Loucy (cell line): ENCODE measurements at regions not wholly inside any gene's neighbourhood (a gene's known extent, or its start where the extent isn't known, plus 50 kb on each side); places are given as distances from the start of the nearest gene placed in this dataset.

Source experiments
- H2AFZ ChIP-seq: fragments of 200-600 bp; sonication (generic); 2 replicates; pipeline ENCODE4 v1.6.0; 2016; ENCODE audit warnings: antibody characterized with exemption, mild to moderate bottlenecking, low read length, moderate library complexity
- H3F3A ChIP-seq: fragments of 200-600 bp; 2 replicates; pipeline ENCODE4 v1.6.0; 2016; ENCODE audit warnings: antibody characterized with exemption, low read depth, mild to moderate bottlenecking
- H3K27me3 ChIP-seq: fragments of 200-600 bp; sonication (generic); 2 replicates; pipeline ENCODE4 v1.6.1; 2014; ENCODE audit warnings: low read length, mild to moderate bottlenecking; ENCODE audit not compliant: insufficient read depth, poor library complexity, severe bottlenecking
- H3K36me3 ChIP-seq: fragments of 200-600 bp; sonication (generic); 2 replicates; pipeline ENCODE4 v1.6.1; 2016; ENCODE audit warnings: low read length; ENCODE audit not compliant: insufficient read depth
- H3K4me1 ChIP-seq: fragments of 200-600 bp; sonication (generic); 2 replicates; pipeline ENCODE4 v1.5.1; 2014; ENCODE audit warnings: low read length, mild to moderate bottlenecking; ENCODE audit not compliant: insufficient read depth, poor library complexity, severe bottlenecking
- H3K4me2 ChIP-seq: fragments of 200-600 bp; sonication (generic); 2 replicates; pipeline ENCODE4 v1.6.0; 2014; ENCODE audit warnings: antibody characterized with exemption, low read length, low read depth, mild to moderate bottlenecking; ENCODE audit not compliant: poor library complexity, severe bottlenecking
- H3K4me3 ChIP-seq: fragments of 200-600 bp; sonication (generic); 2 replicates; pipeline ENCODE4 v1.5.1; 2014; ENCODE audit warnings: low read length, mild to moderate bottlenecking, mixed read lengths; ENCODE audit not compliant: poor library complexity, severe bottlenecking
- H3K79me2 ChIP-seq: fragments of 200-600 bp; sonication (generic); 2 replicates; pipeline ENCODE4 v1.6.1; 2014; ENCODE audit warnings: low read length; ENCODE audit not compliant: insufficient read depth
- H3K9ac ChIP-seq: fragments of 200-600 bp; sonication (generic); 2 replicates; pipeline ENCODE4 v1.6.0; 2014; ENCODE audit warnings: mild to moderate bottlenecking, low read depth, low read length, moderate library complexity; ENCODE audit not compliant: poor library complexity, severe bottlenecking
- H3K9me2 ChIP-seq: fragments of 200-600 bp; sonication (generic); replicated peaks from 2 replicates; pipeline ENCODE4 v1.6.1; 2016; ENCODE audit warnings: low read depth, low read length, mixed read lengths
- H3K9me3 ChIP-seq: fragments of 200-600 bp; sonication (generic); 2 replicates; pipeline ENCODE4 v1.6.1; 2014; ENCODE audit warnings: mild to moderate bottlenecking, antibody characterized with exemption, low read length, low read depth; ENCODE audit not compliant: insufficient read depth
- H4K20me1 ChIP-seq: fragments of 200-600 bp; sonication (generic); 2 replicates; pipeline ENCODE4 v1.6.0; 2014; ENCODE audit warnings: antibody characterized with exemption, low read length, mild to moderate bottlenecking; ENCODE audit not compliant: insufficient read depth, poor library complexity, severe bottlenecking
- CTCF ChIP-seq: fragments of 200-600 bp; sonication (generic); conservative IDR thresholded peaks from 2 replicates; pipeline ENCODE4 v1.5.1; 2014; ENCODE audit warnings: mild to moderate bottlenecking, antibody characterized with exemption, low read length
- EZH2phosphoT487 ChIP-seq: fragments of 200-600 bp; IDR thresholded peaks from 2 replicates; pipeline ENCODE4 v1.6.1; 2018; ENCODE audit warnings: antibody characterized with exemption, mild to moderate bottlenecking, moderate library complexity, borderline replicate concordance

GRCh38 chr15:70339571-70340493 lies 242.1 kb upstream of the TLE3 start:
- H3K27me3 ChIP-seq, result no peaks in the 10 kb centered on the region
- H3K4me2 ChIP-seq, result no peak overlapping the region
- no peaks in the 10 kb centered on the region for H3K4me1 ChIP-seq
- H3K9me2 ChIP-seq, result no peaks in the 10 kb centered on the region
- H3K9ac ChIP-seq, result no peak overlapping the region
- H4K20me1 ChIP-seq, result no peaks in the 10 kb centered on the region
- no peaks in the 10 kb centered on the region for H3K9me3 ChIP-seq
- H3K79me2 ChIP-seq, result no peaks in the 10 kb centered on the region
- no peak overlapping the region for H3K4me3 ChIP-seq
- no peak overlapping the region for H2AFZ ChIP-seq
- TF ChIP-seq EZH2phosphoT487 (no peak), CTCF (no peak)
- no peaks in the 10 kb centered on the region for H3F3A ChIP-seq
- H3K36me3 ChIP-seq, result no peaks in the 10 kb centered on the region

GRCh38 chr15:70337277-70338186 lies 239.8 kb upstream of the TLE3 start:
- Histone ChIP-seq H3K4me3 (no peak overlapping the region), H3K27me3 (no peaks in the 10 kb centered on the region), H3F3A (no peaks in the 10 kb centered on the region), H2AFZ (no peak overlapping the region), H3K9ac (no peak overlapping the region), H3K79me2 (no peaks in the 10 kb centered on the region), H3K9me2 (no peaks in the 10 kb centered on the region), H3K4me1 (no peaks in the 10 kb centered on the region), H3K36me3 (no peaks in the 10 kb centered on the region), H4K20me1 (no peaks in the 10 kb centered on the region), H3K9me3 (peaks cover 6% of the 10 kb centered on the region), H3K4me2 (no peak overlapping the region)
- TF ChIP-seq EZH2phosphoT487 (no peak), CTCF (no peak)

GRCh38 chr15:70336425-70337009 lies 238.8 kb upstream of the TLE3 start:
- Histone ChIP-seq H3K4me1 (no peaks in the 10 kb centered on the region), H3K9ac (no peak overlapping the region), H4K20me1 (no peaks in the 10 kb centered on the region), H3K27me3 (no peaks in the 10 kb centered on the region), H3K9me3 (peaks cover 6% of the 10 kb centered on the region), H3K4me3 (no peak overlapping the region), H3K79me2 (no peaks in the 10 kb centered on the region), H3K9me2 (no peaks in the 10 kb centered on the region), H3K36me3 (no peaks in the 10 kb centered on the region), H3F3A (no peaks in the 10 kb centered on the region), H2AFZ (no peak overlapping the region), H3K4me2 (no peak overlapping the region)
- no peak for TF ChIP-seq CTCF
- no peak for TF ChIP-seq EZH2phosphoT487
